HG03097 (cell line): ENCODE measurements at regions not wholly inside any gene's neighbourhood (a gene's known extent, or its start where the extent isn't known, plus 50 kb on each side); places are given as distances from the start of the nearest gene placed in this dataset.

Source experiments
- ATAC-seq: cut with Tn5 transposase; IDR thresholded peaks from one replicate; pipeline ENCODE4 v1.9.1; 2021; ENCODE audit not compliant: unreplicated experiment, low FRiP score

DNA sequence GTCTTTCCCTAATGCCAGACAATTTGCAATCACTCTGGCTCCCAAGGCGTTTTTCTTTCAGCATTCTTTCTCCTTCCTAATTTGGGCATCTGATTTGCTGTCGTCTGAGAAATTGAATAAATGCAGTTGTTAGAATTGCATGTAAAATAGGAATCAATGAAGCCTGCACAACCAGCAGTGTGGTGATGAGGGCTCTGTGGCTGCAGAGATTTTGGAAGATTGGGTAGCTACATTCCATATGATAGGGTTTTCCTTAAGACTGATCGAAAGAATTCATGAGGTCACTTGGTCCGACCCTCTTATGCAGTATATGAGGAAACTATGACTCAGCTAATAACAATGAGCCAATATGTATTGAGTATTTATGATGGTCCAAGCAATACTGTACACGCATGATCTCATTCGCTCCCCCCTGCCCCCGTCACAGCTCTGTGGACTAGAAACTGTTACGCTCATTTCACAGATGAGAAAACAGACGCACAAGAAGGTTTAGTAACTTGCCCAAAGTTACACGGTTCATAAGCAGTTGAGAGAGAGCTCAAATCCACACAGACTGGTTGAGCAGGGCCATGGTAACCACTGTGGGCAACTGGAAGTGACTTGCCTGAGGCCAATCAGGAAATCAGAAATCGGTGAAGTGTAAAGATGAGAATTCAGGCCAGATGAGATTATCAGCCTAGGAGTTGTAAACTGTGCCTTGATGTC is 527.2 kb downstream of the GATA3 start:
- no peak for ATAC-seq

DNA sequence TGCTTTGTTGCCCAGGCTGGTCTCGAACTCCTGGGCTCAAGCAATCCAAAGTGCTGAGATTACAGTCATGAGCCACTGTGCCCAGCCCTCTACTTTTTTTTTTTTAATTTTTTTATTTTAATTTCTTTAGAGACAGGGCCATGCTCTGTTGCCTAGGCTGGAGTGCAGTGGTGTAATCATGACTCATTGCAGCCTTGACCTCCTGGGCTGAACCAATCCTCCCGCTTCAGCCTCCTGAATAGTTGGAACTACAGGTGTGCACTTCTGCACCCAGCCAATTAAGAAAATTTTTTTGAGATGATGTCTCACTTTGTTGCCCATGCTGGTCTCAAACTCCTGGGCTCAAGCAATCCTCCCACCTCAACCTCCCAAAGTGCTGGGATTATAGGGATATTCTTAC is 528.6 kb downstream of the GATA3 start:
- ATAC-seq = no peak

DNA sequence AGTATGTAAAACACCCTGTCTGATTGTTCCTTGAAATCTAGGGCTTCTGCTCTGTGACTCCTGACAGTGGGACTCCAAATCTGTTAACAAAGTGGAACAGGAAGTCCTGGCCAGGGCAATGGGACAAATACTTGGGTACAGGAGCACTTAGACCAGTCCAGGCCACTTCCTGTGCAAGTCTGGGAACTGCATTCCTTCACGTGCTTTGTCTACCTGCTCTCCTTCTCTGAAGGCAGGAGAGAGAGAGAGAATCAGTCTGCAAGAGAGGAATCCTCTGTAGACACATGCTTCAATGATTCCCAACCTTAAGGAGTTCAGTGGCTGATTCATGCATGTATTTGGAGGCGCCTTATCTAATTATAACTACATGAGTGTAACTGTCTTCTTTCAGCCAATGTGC is 530.2 kb downstream of the GATA3 start:
- no peak for ATAC-seq

- no peak for ATAC-seq
These were observed 532.0 kb downstream of the GATA3 start for GRCh38 chr10:8586504-8586903.

- no peak for ATAC-seq
These were observed 533.6 kb downstream of the GATA3 start for GRCh38 chr10:8588135-8588534.

DNA sequence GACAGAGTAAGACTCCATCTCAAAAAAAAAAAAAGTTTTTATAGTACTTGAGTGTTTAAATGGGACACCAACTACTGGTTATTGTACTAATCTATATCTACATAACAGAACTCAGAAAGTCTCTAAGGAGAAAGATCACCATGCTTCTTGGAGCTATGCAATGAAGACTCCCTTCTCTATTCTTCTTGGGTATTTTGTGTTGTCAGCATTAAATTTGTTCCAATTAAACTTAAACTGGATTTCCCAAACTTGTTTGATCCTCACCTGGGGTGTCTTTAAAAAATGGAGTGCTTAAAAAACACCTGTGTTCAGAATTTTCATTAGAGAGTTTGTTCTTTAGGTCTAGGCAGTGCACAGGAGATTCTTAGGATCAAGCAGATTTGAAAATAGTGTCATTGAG is 536.0 kb downstream of the GATA3 start:
- no peak for ATAC-seq

DNA sequence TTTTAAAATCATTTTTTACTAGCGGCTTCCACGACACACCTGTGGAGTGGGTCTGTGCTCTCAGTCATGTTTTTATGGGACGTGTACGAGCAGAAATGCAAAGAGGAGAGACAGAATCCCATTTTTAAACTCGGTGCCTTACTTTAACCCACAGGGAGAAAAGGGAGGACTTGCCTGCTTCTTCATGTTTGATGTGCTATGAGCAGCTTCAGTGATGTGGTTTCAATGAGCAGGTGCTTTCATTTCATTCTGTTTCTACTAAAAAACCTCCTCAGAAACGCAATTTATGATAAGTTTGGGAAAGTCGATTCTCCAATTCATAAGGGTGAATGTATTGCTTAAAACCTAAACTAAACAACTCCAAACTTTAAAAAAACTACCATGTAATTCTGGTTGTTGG is 537.2 kb downstream of the GATA3 start:
- ATAC-seq = no peak

DNA sequence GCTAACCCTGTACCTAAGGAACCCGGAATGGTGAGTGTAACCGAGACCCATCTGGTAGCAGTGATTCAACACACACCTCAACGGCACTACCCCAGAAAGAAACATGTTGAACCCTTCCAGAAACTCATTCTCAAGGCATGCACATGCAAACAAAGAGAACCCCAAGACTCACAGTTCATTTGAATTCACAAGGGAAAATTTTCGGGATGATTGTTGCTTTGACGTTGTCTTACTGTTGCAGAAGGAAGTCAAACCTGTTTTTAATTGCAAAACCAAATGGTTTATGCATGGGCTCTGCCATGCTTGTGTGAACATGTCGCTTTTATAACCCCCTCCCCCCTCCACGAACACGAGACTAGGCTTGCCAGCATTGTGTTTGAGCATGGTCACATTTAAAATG is 539.7 kb downstream of the GATA3 start:
- ATAC-seq = no peak

DNA sequence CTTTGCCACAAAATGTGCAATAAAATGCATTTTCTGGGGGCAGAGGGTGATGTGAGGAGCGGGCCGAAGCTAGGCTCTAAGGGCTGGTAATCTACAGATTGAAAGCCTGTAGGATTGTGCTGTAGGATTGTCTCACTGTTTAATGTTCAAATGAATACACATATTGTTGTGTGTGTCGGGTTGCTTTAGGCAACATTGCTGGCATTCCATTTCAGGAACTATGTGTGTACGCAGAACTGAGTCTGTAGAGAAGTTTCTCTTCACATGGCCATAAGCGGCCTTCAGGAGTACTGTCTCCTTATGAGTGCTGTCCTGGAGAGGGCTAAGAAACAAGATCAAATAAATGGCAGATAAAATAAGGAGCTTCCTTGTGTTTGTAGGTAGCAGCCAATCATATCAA is 540.2 kb downstream of the GATA3 start:
- ATAC-seq = no peak

GRCh38 chr10:8595140-8595539 is 540.7 kb downstream of the GATA3 start:
- no peak for ATAC-seq

- ATAC-seq = no peak
These were observed 542.5 kb downstream of the GATA3 start for GRCh38 chr10:8596929-8597472.

DNA sequence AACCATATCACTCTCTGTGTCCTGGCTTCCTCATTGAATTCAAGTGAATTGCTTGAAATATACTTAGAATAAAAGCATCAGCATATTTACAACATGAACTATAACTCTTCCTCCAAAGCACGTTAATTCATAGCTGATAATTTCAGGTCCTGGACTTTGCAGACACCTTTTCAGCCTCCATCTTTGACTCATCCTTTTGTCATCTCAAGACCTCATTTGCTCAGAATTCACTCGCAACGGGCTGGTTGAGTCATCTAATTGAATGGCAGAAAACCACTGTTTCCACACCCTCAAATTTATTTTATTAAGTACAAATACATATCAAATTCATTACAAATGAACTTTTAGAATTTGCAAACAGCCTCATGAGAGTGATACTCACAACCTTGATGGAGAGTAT is 545.7 kb downstream of the GATA3 start:
- no peak for ATAC-seq

GRCh38 chr10:8602821-8603220 is 548.3 kb downstream of the GATA3 start:
- ATAC-seq = no peak

DNA sequence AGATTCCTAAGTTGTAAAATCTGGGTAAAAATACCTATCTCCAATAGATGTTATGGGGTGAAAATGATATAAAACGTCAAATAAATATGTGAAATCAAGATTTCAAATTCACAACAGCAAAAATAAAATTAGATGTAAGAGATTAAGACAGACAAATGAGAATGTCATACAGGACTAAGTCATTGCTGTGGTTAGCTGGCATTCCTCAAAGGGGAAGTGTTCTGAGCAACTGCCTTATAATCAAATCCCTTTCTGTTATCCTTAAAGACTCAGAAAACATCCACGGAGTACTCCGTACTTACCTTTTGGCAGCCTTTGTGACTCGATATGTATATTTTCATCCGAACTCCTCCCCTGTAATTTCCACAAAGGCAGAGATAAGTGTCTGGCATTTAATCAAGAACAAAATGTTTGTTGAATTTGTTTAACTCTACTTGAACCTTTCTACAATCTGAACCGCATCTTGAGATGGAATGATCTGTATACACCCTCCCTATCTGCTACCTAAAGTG is 559.6 kb downstream of the GATA3 start:
- ATAC-seq = no peak

DNA sequence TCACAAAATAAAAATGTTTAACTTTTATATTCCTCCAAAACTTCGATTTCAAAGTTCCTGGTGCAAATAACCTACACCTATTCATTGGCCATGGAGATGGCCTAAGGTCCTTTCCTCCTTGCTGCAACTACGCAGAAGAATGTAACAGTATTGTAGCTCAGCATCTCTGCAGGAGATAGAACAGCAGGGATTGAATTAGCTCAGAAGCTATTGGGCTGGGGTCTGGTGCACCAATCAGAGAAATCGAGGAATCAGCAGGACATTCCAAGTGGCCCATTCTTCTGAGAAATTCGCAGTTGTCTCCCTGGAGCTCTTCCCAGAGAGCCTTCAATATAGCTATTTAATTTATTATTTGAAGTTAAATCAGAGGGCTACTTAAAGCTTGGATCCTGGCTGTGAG is 560.6 kb downstream of the GATA3 start:
- ATAC-seq = no peak

- peak; percentile 74 for ATAC-seq
These were observed 561.7 kb downstream of the GATA3 start for GRCh38 chr10:8616166-8616565.

- no peak for ATAC-seq
These were observed 563.3 kb downstream of the GATA3 start for GRCh38 chr10:8617792-8618191.

- ATAC-seq = no peak
These were observed 564.3 kb downstream of the GATA3 start for GRCh38 chr10:8618834-8619233.

- ATAC-seq = no peak
These were observed 573.9 kb downstream of the GATA3 start for GRCh38 chr10:8628351-8628750.

GRCh38 chr10:8633909-8634308 is 579.4 kb downstream of the GATA3 start:
- ATAC-seq = no peak

DNA sequence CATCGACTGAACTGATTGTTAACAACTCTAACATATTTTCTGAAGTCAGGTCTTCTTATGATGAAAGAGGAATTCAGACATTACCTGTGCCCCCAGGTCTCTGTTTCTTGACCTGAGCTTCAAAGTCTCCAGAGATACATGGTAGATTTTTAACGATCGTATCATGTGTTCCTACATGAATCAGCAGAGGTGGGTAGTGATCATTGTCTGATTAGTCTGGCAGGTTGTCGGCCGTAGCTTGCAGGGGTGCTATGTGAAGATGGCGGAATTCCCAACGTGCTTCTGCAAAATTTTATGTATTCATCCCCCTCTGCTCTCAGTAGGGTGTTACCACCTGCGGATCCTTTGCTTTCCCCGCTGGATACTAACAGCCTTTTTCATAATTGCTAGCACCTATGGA is 581.9 kb downstream of the GATA3 start:
- no peak for ATAC-seq

DNA sequence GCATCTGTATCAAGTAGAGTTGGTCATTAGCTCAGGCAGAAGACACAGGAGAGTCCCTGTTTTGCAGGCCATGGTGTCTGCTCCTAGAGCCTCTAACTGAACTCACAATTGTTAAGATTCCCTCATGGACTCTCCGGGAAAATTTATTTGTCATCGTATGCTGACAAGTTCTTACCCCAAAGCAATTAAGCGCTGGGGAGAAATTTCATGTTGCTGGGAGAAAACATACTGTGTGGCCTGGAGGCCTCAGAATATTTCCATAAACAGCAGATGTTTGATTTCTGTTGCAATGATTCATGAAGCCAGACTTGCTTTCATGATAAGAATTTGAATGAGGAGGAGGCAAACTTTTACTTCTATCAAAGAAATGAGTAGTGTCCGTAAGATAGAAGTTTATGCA is 583.2 kb downstream of the GATA3 start:
- ATAC-seq = no peak
